GM21515 (cell line): ENCODE measurements at regions not wholly inside any gene's neighbourhood (a gene's known extent, or its start where the extent isn't known, plus 50 kb on each side); places are given as distances from the start of the nearest gene placed in this dataset.
A peak's percentile ranks its signal among the peaks of the same experiment; 100 is the strongest.
"Not testable (repeated sequence)": the region's sequence is repeated elsewhere in the genome, so short reads cannot be mapped to it uniquely, and the experiment has no call there.

Source experiments
- ATAC-seq: cut with Tn5 transposase; IDR thresholded peaks from one replicate; pipeline ENCODE4 v1.9.1; 2021; ENCODE audit not compliant: unreplicated experiment

DNA sequence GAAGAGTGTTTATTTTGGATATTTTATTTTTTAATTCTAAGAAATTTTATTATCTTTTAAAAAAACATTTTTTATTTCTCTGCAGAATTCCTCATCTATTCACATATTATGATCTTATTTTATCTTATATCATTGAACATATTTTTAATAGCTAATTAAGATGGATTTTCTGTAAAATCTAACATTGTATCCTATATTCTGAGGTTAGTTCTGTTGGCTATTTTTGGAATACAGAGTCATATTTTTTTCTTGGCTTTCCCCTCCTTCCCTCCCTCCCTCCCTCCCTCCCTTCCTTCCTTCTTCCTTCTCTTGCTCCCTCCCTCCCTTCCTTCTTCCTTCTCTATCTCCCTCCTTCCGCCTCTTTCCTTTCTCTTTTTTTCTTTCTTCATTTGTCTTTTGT is 2326.6 kb upstream of the RAG2 start:
- ATAC-seq: no peak

DNA sequence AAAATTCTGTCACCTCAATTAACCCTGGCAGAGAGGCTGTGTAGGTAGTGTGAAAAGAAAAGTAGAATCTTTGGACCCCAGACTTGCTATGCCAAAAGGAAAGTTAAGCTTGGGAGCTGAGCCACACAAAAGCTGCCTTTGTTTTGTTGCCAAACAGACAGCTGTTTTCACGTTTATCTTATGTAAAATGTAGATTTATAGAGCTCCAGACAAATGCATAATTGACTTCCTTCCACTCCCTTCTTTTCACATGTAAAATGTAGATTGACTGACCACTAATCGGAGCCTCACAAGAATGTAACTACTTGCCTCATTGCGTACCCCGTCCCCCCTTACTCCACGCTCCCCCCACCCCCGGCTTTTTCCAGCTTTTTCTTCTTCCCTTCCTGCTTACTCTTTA is 2302.2 kb upstream of the RAG2 start:
- no peak for ATAC-seq

DNA sequence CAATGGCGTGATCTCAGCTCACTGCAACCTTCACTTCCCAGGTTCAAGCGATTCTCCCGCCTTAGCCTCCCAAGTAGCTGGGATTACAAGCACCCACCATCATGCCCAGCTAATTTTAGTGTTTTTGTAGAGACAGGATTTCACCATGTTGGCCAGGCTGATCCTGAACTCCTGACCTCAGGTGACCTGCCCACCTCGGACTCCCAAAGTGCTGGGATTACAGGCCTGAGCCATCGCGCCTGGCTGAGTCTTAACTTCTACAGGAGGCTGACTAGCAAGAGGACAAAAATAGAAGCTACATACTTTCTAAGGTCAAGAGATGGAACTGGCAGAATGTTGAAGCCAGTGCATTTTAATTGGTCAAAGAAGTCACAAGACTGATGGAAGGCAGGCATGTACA is 2296.2 kb upstream of the RAG2 start:
- not testable (repeated sequence) for ATAC-seq

DNA sequence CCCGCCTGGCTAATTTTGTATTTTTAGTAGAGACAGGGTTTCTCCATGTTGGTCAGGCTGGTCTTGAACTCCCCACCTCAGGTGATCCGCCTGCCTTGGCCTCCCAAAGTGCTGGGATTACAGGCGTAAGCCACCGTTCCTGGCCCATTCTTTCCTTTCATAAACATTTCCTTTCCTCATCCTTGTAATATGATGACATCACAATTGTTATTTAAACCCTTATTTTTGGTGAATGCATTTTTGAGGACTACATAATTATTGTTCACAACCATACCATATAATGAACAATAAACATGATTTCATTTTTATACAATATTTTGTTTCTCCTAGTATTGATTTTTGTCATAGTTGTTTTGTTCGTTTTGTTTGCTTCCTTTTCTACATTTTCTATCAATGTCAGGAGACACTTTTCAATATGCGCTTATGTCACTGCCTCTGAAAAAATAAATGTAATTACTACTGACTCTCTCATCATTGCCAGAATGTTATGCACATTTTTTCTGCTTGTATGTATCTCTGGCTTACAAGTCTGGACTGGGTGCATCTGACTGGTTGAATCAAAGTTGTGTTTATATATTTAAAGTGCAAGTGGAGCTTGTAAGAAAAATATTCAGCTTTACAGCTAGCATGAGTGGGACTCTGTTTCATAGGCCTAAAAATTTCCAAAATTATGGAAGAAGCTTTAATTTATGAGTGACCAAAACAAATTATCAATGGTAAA is 2286.3 kb upstream of the RAG2 start:
- ATAC-seq: no peak

DNA sequence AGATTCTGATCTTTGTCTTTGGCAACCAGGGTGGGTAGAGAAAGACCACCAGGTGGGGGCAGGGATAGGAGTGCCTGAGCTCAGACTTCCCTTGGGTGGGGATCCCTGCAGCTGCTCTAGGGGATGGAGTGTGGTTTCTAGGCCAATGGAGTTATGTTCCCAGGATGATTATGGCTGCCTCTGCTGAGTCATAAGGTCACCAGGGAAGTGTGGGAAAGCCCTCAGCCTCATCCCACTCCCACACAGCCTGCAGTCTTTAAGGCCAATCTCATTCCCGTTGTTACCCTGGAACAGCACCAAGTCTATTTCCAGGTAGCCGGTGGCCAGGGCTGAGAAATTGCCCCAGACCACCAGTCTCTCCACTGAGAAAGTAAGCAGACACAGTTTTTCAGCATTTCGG is 2269.3 kb upstream of the RAG2 start:
- ATAC-seq: no peak

DNA sequence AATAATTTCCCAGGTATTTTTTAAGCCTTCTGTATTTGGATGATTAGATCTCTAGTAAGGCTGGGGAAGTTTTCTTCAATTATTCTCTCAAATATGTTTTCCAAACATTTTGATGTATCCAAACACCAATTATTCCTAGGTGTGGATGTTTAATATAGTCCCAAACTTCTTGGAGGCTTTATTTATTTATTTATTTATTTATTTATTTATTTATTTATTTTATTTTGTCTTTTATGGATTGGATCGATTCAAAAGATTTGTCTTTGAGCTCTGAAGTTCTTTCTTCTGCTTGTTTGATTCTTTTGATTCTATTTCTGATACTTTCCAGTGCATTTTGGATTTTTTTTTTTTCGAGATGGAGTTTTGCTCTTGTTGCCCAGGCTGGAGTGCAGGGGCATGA is 2267.9 kb upstream of the RAG2 start:
- no peak for ATAC-seq

DNA sequence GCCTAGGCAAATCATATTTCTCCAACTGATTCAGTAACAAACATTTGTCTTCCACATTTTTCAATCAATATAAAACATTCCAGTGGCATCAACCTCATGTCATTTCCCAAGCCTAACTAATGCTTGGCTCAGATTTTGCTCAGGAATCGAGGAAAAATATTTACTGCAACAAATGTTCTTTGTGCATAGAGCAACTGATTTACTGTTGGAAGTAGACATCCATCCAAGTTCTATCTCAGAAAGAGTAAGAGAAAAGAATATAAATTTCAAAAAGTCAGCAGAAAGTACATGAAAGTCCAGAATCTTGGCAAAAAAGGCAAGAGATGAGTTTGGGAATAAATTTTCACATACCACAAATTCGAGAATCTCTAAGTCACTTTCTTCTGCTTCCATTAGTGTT is 2245.0 kb upstream of the RAG2 start:
- ATAC-seq: no peak

DNA sequence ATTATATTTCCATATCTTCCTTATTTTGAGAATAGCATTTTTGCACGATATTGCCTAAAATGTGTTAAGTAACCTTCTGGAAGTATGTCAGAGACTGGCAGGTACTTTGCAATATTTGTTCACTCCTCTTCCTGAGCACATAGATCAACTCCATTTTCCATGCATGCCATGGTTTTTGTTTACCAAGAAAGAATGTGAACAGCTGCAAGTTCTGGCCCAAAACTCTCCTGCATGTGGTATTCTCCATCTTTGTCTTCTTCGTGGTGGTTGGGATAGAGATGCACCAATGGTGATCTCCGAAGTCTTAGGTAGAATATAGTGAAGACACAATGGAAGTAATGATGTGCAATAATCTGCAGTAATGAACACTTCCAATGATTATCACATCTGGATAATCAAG is 2241.0 kb upstream of the RAG2 start:
- no peak for ATAC-seq

DNA sequence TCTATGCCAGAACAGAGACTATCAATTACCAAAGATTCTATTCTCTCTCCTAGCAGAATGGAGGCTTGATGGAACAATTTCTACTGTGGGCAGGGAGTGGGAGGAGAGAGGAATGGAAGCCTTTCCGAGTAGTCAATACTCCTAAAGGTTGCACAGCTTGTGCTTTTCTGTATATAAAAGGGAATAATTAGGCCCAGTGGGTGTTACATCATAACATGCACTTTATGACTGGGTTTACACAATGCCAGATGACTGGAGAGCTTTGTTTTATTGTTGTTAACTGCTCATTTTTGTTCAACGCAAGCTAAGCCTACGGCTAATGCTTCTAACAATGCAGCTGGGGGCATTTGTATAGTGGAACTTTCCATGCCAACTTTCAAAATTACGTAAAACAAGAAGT is 2237.9 kb upstream of the RAG2 start:
- ATAC-seq: no peak

DNA sequence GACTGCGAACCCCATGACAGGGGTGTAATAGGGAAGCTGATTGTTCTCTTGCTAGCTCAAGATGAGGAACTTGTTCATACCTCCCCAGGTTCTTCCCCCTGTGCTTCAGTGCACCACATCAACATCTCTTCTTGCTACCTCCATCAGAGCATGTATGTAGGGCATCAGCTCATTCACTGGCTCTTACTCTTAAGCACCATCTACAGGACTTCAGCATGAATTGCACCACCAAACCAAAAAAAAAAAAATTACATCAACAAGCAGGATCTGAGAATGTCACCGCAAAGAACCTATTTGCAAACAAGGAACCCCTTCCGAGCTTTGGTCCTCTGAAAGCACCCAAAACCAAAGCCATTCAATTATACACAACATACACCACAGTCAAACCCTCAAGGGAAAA is 2226.5 kb upstream of the RAG2 start:
- no peak for ATAC-seq

DNA sequence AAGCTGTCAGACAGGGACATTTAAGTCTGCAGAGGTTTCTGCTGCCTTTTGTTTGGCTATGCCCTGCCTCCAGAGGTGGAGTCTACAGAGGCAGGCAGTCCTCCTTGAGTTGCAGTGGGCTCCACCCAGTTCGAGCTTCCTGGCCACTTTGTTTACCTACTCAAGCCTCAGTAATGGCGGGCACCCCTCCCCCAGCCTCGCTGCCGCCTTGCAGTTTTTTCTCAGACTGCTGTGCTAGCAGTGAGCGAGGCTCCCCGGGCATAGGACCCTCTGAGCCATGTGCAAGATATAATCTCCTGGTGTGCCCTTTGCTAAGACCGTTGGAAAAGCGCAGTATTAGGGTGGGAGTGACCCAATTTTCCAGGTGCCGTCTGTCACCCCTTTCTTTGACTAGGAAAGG is 2223.8 kb upstream of the RAG2 start:
- ATAC-seq: not testable (repeated sequence)

DNA sequence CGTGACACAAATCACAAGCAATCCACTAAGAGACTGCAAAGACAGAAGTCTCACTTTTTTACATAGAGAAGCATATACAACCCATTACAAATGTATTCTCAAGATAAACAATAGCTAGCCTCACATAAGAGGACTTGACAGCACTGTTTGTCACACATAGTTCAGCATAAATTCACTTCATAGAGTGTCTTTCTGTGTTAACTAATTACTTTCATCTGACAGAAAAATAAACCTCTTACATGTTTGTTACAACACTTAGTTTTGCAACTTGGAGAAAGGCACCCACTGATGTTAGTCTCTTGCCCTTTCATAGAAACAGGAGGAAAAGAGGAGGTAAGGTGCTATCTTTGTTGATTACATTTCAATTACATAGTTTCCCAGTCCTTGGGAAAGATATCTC is 2221.9 kb upstream of the RAG2 start:
- no peak for ATAC-seq

DNA sequence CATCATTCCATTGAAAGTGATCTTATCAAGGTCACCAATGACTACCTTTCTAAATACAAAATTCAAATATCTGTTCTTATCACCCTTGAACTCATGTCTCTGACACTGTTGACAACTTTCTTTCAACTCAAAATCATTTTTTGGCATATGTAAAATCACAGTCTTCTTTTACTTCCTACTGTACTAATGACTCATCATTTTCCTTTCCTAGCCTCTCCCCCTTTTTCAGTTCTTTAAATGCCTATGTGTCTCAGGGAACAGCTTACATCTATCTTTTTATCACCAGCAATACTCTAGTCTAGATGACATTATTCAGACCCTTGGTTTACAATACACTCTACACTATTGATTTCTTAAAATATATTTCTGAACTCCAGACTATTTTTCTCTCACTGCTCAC is 2220.7 kb upstream of the RAG2 start:
- no peak for ATAC-seq

DNA sequence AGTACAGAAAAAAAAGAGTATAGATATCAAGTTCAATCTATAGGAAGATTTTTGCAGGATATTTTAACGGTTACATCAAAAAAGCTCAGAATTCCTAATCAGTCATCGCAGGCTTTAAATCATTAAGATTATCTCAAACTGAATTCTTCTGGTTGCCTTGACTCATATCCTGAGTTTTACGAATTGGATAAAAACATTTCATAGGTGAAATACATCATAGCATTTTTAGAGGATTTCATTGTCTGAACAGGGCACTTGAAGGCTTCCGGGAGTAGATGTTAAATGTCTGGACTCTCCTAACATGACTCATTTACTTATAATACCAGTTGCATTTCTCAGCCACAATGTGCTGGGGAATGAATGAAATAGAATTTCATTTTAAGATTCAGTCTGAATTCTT is 2216.6 kb upstream of the RAG2 start:
- ATAC-seq: no peak

DNA sequence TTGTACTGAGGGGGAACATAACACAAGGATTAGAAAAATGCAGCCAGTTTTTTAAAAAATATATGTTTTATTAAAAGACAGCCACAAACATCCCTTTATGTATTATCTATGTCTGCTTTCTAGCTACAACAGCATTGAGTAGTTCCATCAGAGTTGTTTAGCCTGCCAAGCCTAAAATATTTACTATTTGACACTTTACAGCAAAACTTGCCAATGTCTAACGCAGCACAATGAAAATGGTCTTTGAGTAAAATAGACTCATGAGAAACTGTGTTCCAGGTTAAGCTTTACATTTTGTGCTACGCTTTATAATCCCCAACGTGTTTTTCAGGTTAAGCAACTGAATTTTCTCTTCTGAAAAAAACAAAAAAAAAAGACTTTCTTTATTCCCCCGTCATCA is 2211.5 kb upstream of the RAG2 start:
- ATAC-seq: no peak

DNA sequence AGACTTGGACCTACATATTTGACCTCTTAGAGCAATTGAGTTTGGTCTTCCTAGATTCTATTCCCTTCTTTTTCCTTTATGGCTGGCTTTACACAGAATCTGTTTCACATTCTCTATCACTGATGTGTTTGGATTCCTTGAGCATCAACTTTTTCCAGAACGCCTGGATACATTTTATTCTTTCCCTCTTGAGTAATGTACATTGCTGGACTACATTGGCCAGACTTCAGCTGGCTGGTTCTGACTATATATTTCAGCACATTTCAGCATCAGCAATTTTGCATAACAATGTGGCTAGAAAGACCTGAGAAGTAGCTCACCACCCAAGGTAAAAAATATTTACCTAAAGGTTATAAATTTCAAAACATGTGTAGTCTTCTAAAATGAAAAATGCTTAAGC is 2198.2 kb upstream of the RAG2 start:
- no peak for ATAC-seq

DNA sequence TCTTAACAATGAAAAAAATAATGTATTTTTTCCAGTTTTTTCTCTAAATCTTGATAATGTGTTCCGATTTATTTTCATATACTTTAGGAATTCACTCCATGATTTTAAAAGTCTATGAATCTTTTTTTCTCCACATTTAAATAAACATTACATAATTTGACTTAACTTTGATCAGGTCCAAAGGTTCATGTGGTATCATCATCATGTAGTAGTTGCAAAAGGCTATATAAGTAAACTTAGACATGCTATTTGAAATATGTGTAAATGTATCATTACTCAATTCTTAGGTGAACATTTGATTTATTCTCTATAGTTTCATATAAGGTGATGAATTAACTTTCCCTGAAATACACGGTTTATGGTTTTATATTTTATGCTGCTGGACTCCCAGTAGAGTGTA is 2197.0 kb upstream of the RAG2 start:
- ATAC-seq: no peak

DNA sequence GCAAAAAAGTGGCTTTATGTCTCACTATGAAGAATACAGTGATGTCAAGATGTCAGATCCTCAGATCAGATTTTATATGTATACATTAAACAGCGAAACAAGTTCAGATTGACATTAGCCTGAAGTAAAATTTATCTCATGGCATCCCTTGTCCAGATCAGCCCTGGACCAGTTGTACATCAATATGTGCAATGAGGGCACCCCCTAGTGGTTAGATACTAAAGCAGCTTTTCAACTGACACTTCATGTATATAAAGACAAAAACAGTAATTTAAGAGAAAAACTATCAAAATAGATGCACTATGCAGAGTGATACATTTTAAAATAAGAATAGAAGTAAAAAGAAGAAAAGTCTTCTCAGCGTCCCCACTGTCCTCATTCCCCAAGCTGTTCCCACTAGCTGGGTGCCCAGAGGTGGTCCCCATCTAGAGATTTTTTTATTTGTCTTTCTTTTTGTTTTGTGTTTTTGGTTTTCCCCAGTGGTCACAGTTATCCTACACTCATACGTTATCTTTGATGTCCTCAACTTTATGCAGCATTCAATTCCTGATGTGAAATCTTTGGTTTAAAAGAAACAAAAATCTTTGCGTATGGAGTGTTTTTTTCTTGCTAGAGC is 2193.4 kb upstream of the RAG2 start:
- peak; percentile 77 for ATAC-seq

DNA sequence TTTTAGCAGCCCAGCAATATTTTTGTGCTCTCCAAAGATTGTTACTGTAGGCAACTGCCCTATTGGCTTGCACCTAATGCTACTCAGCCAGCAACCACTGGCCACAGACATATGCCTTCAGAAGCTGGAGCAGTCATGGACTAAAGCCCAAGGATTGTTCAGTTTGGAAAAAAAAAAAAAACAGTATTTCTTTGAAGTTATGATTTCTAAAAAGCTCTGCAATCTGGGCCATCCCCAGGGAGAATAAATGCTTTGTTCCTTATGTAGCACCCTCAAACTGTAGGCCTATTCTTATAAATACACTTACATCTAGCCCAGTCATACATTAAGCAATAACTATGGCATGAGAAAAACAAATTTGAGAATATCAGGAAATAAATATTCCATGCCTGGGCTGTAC is 2190.5 kb upstream of the RAG2 start:
- no peak for ATAC-seq

DNA sequence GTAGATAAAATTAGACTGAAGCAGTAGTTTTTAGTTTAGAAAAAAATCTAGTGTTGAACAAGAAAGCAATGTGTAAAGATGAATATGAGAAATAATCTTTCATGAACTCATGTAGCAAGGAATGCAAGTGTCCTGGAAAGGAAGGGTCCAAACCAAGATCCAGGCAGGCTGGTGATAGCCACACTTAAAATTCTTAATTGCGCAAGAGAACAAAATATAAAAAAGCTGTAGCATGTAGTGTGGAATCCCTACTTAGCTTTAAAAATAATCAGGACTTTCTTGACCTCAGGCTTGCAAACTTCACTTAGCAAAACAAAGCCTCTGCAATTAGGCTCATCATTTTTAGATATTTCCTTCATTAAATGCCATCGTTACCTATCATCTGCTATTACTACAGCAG is 2186.1 kb upstream of the RAG2 start:
- ATAC-seq: no peak

DNA sequence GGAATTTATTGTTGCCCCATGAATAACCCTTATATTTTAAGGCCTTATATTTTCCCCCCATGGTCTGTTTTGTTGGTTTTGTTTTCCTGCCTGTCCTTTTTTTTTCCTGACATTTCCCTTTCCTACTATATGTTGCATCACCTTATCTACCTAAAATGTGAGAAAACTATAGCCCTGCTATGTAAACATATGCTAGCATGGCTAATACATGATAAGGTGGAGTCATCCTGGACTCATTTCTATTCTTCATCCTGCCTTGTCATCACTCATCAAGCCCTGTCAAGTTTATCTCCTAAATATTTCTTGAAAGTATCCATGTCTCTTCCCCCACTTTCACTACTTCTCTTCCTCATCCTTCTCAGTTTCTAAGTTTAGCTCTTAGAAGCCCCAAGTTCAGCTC is 2168.8 kb upstream of the RAG2 start:
- ATAC-seq: no peak

DNA sequence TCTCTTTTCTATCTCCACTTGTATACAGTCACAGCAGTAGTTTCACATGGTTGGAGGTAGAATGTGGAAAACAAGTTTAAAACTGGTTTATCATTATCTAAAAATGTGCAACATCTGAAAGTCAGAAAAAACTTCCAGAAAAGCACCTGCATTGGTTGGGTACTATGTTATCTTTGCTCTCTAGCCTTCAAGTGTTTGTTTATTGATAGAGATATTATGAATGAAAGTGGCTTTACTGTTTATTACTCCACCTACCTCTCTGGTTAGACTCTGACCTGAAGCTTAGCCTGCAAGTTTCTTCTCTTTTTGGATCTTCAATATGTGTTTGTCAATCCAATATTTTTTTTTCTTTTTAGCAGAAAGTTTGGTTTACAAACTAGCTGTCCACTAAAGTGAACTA is 2161.4 kb upstream of the RAG2 start:
- no peak for ATAC-seq

DNA sequence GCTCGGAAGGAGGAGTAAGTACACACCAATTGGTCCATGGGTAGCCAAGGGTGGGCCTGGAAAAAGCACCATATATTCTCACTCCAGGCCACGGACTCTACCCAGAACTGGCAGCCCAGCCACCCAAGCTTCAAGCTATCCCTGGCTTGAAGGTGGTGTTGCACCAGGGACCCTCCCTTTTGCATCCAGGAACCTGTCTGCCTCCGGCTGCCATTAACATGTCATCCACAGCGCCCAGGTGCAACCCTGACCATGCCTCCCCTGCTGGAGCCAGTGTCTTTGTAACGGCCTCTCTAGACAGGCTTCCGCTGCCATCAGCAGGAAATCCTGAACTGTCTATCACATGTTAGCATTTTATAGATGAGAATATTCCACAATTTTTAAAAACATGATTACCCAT is 2158.5 kb upstream of the RAG2 start:
- ATAC-seq: no peak
